ENCODE measurements at regions not wholly inside any gene's neighbourhood (a gene's known extent, or its start where the extent isn't known, plus 50 kb on each side); places are given as distances from the start of the nearest gene placed in this dataset.

DNA sequence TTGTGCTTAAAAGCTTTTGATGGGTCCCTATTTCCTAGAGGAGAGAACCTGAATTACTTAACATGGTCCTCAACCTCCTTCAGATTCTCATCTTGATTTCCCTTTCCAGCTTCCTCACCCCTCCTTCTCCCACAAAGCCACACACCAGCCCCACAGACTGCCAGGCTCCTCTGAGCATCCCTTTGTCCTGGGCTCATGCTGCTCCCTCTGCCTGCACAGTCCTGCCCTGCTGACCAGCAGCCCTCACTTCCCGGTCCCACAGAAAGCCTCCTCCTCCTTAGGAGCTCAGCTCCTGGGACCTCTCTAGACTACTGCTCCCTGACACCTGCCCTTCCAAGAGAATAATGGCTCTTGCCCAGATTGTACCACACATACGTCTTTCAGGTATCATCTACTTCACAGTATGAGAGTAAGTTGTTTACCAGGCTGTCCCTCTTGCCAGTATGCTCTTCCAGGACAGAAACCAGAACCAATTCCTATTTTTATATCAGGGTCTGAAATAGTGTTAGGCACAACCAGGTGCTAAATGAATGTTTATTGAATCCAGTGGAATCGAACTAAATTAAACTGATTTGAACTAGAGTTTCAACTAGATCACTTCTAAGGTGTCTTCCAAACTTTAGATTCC, 373.4 kb downstream of the LMX1A start:
- no peak for TF ChIP-seq EZH2 (IDR thresholded peaks at IDR 0.05; ENCODE audit: insufficient read depth, poor library complexity, severe bottlenecking)
- TF ChIP-seq EZH2phosphoT487 (IDR thresholded peaks at IDR 0.05; ENCODE audit: insufficient read depth, low read depth), result no peak
